ENCODE measurements at regions not wholly inside any gene's neighbourhood (a gene's known extent, or its start where the extent isn't known, plus 50 kb on each side); places are given as distances from the start of the nearest gene placed in this dataset.

DNA sequence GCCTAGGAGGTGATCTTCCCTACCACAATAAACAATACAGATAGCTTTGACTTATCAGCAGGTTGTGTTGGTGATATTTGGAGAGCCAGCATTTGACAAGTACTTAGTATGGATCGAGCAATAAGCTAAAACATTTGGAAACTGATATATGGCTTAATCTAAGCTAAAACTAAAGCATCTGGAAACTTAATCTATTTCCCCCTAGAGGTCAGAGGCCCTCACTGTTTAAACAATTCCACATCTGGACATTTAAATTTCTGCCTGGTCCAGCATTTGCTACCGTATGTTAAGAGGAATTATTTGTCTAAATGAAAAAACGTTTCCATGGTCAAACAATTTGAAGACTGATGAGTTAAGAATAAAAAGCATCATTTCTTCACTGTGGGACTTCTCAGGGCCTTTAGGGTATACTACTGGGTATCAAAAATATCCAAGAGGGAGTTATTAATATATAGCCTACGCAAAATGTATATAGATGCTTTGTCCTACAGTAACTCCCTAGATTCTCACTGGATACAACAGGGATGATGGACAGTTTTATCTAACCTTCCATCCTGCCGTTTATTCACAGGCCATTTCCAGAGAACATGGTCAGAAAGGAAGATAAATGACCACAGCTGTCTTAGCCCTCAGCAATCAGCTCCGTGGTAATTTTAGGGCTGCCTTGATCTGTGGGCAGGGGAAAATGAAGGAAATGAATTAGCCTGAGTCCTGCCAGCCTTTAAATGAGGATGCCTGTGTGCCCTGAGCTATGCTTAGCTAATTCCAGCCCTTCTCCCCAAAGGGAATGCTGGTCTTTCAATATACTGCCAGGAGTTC is 135.4 kb upstream of the NUDT4 start:
- TF ChIP-seq, protein P1, sequence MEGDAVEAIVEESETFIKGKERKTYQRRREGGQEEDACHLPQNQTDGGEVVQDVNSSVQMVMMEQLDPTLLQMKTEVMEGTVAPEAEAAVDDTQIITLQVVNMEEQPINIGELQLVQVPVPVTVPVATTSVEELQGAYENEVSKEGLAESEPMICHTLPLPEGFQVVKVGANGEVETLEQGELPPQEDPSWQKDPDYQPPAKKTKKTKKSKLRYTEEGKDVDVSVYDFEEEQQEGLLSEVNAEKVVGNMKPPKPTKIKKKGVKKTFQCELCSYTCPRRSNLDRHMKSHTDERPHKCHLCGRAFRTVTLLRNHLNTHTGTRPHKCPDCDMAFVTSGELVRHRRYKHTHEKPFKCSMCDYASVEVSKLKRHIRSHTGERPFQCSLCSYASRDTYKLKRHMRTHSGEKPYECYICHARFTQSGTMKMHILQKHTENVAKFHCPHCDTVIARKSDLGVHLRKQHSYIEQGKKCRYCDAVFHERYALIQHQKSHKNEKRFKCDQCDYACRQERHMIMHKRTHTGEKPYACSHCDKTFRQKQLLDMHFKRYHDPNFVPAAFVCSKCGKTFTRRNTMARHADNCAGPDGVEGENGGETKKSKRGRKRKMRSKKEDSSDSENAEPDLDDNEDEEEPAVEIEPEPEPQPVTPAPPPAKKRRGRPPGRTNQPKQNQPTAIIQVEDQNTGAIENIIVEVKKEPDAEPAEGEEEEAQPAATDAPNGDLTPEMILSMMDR (conservative IDR thresholded peaks at IDR 0.05) = no peak
- no peak for TF ChIP-seq EZH2 (IDR thresholded peaks at IDR 0.05; ENCODE audit: low read depth)
